ENCODE measurements at regions not wholly inside any gene's neighbourhood (a gene's known extent, or its start where the extent isn't known, plus 50 kb on each side); places are given as distances from the start of the nearest gene placed in this dataset.

DNA sequence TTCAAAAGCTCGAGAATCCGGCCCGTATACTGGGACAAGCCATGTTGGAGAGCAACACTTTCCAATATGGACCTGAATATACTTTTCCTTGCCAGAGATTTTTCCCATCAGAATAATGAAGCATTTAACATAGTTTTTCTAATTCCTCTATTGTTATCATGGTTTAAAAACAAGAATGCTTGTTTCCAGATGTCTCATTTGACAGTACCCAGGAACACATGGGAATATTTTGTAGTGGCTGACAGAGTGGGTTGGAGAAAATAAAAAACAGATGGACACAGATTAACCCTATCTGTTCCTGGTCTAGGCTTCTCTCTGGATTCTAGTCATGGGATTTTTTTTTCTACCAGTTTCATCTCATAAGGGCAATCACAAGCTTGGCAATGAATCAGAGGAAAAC, 164.8 kb upstream of the CEP162 start:
- Mint-ChIP-seq H3K4me3 (no peak overlapping the region), H3K4me1 (no peaks in the 10 kb centered on the region), H3K27me3 (no peaks in the 10 kb centered on the region), H3K9me3 (ENCODE audit: low read depth) (peaks cover 5% of the 10 kb centered on the region), H3K36me3 (ENCODE audit: low read depth) (no peaks in the 10 kb centered on the region), H3K27ac (no peak overlapping the region)
- POLR2A ChIA-PET = no interaction called here
- ATAC-seq (no peak), DNase-seq (no peak)
- CTCF ChIA-PET = no interaction called here
- intact Hi-C loops (cut with DNase I, micrococcal nuclease) = no loop called here

- intact Hi-C loops (cut with DNase I, micrococcal nuclease) = no loop called here
- no peaks in the 10 kb centered on the region for H3K27me3 Mint-ChIP-seq
- H3K4me3 Mint-ChIP-seq = no peak overlapping the region
- CTCF ChIA-PET = no interaction called here
- no peak for DNase-seq
- POLR2A ChIA-PET = no interaction called here
- H3K4me1 Mint-ChIP-seq = no peaks in the 10 kb centered on the region
- H3K27ac Mint-ChIP-seq = no peak overlapping the region
- H3K9me3 Mint-ChIP-seq (ENCODE audit: low read depth) = peaks cover 5% of the 10 kb centered on the region
- H3K36me3 Mint-ChIP-seq (ENCODE audit: low read depth) = no peaks in the 10 kb centered on the region
- ATAC-seq = no peak
Measured at GRCh38 chr6:84390851-84391250, 163.4 kb upstream of the CEP162 start.

GRCh38 chr6:84390334-84390733, 162.9 kb upstream of the CEP162 start:
- H3K27ac Mint-ChIP-seq = no peak overlapping the region
- ATAC-seq (no peak), DNase-seq (no peak)
- POLR2A ChIA-PET = no interaction called here
- no peaks in the 10 kb centered on the region for H3K4me1 Mint-ChIP-seq
- intact Hi-C loops (cut with DNase I, micrococcal nuclease) = no loop called here
- no peaks in the 10 kb centered on the region for H3K36me3 Mint-ChIP-seq (ENCODE audit: low read depth)
- no peaks in the 10 kb centered on the region for H3K27me3 Mint-ChIP-seq
- CTCF ChIA-PET = no interaction called here
- H3K9me3 Mint-ChIP-seq (ENCODE audit: low read depth) = peaks cover 5% of the 10 kb centered on the region
- H3K4me3 Mint-ChIP-seq = no peak overlapping the region

DNA sequence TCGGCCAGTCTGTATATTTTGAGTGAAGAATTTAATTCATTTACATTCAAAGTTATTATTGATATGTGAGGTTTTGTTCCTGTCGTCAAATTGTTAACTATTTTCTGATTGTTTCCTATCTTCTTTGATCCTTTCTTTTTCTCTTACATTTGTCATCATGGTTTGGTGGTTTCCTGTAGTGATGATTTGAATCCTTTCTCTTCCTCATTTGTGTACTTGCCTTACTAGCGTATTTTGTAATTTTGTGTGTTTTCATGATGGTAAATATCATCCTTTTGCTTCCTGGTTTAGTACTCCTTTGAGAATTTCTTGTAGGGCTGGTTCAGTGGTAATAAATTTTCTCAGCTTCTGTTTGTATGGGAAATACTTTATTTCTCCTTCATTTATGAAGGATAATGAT, 151.7 kb upstream of the CEP162 start:
- POLR2A ChIA-PET = no interaction called here
- CTCF ChIA-PET = no interaction called here
- H3K27ac Mint-ChIP-seq = no peak overlapping the region
- intact Hi-C loops (cut with DNase I, micrococcal nuclease) = no loop called here
- no peak overlapping the region for H3K4me3 Mint-ChIP-seq
- H3K9me3 Mint-ChIP-seq (ENCODE audit: low read depth) = peaks cover 3% of the 10 kb centered on the region
- no peak for DNase-seq
- H3K4me1 Mint-ChIP-seq = no peaks in the 10 kb centered on the region
- H3K27me3 Mint-ChIP-seq = no peaks in the 10 kb centered on the region
- no peaks in the 10 kb centered on the region for H3K36me3 Mint-ChIP-seq (ENCODE audit: low read depth)
- no peak for ATAC-seq

DNA sequence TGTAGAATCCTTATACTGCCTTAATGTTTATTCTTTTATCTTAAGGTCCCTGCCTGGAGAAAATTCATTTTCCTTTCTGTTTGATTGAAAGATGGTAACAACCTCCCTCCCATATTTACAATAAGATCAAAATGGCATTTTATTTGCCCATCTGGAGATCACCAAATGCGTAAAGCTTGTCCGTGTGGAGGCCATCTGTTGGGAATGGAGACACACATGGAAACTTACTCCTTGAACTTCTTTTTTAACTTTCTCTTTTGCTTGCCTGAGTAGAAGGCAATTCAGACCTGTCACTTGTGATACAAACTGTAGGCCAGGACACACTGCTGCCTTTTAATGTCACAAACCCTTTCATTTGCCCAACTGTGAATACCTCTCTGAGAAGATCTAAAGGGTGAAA, 144.8 kb upstream of the CEP162 start:
- ChIA-PET POLR2A (no interaction called here), CTCF (no interaction called here)
- Mint-ChIP-seq H3K4me3 (no peak overlapping the region), H3K36me3 (ENCODE audit: low read depth) (no peaks in the 10 kb centered on the region), H3K4me1 (no peaks in the 10 kb centered on the region), H3K9me3 (ENCODE audit: low read depth) (peaks cover 11% of the 10 kb centered on the region), H3K27me3 (no peaks in the 10 kb centered on the region), H3K27ac (no peak overlapping the region)
- no peak for DNase-seq
- no peak for ATAC-seq
- intact Hi-C loops (cut with DNase I, micrococcal nuclease) = no loop called here

GRCh38 chr6:84371681-84372080, 144.2 kb upstream of the CEP162 start:
- ChIA-PET CTCF (interaction anchor here (0.6 kb wide), 1 partner anchor 53 kb away, joined by 3 read pairs; no protein-coding TSS in a partner anchor), POLR2A (no interaction called here)
- Mint-ChIP-seq H3K27me3 (no peaks in the 10 kb centered on the region), H3K4me1 (no peaks in the 10 kb centered on the region), H3K36me3 (ENCODE audit: low read depth) (no peaks in the 10 kb centered on the region), H3K4me3 (no peak overlapping the region), H3K9me3 (ENCODE audit: low read depth) (peaks cover 11% of the 10 kb centered on the region), H3K27ac (no peak overlapping the region)
- intact Hi-C loops (cut with DNase I, micrococcal nuclease) = no loop called here
- ATAC-seq (no peak), DNase-seq (no peak)

GRCh38 chr6:84362193-84362821, 134.9 kb upstream of the CEP162 start:
- ATAC-seq (no peak), DNase-seq (no peak)
- ChIA-PET POLR2A (no interaction called here), CTCF (no interaction called here)
- Mint-ChIP-seq H3K9me3 (ENCODE audit: low read depth) (no peaks in the 10 kb centered on the region), H3K36me3 (ENCODE audit: low read depth) (no peaks in the 10 kb centered on the region), H3K4me3 (no peak overlapping the region), H3K27ac (no peak overlapping the region), H3K4me1 (no peaks in the 10 kb centered on the region), H3K27me3 (no peaks in the 10 kb centered on the region)
- intact Hi-C loops (cut with DNase I, micrococcal nuclease) = no loop called here

GRCh38 chr6:84361372-84362192, 134.1 kb upstream of the CEP162 start:
- H3K4me3 Mint-ChIP-seq = no peak overlapping the region
- H3K4me1 Mint-ChIP-seq = no peaks in the 10 kb centered on the region
- H3K9me3 Mint-ChIP-seq (ENCODE audit: low read depth) = no peaks in the 10 kb centered on the region
- ATAC-seq (no peak), DNase-seq (no peak)
- intact Hi-C loops (cut with DNase I, micrococcal nuclease) = no loop called here
- H3K27ac Mint-ChIP-seq = no peak overlapping the region
- no peaks in the 10 kb centered on the region for H3K27me3 Mint-ChIP-seq
- H3K36me3 Mint-ChIP-seq (ENCODE audit: low read depth) = no peaks in the 10 kb centered on the region
- CTCF ChIA-PET = no interaction called here
- POLR2A ChIA-PET = no interaction called here

DNA sequence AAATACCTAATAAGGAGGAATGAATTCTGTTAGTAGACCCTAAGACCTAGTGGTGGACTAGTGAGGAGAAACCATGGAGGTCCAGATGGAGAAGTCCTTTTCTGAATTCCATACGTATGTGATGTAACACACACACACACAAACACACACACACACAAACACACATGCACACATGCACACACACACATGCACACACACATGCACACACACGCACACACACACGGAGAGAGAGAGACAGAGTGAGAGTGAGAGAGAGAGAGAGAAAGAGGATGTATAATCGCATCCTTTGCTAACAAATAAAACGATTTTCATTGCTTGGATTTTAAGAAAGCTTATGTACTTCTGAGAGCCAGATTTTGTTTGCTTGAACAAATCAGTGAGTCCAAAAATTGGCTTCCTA, 132.6 kb upstream of the CEP162 start:
- Mint-ChIP-seq H3K4me1 (no peaks in the 10 kb centered on the region), H3K36me3 (ENCODE audit: low read depth) (no peaks in the 10 kb centered on the region), H3K4me3 (no peak overlapping the region), H3K27ac (no peak overlapping the region), H3K27me3 (no peaks in the 10 kb centered on the region), H3K9me3 (ENCODE audit: low read depth) (no peaks in the 10 kb centered on the region)
- DNase-seq (no peak), ATAC-seq (no peak)
- ChIA-PET POLR2A (no interaction called here), CTCF (no interaction called here)
- intact Hi-C loops (cut with DNase I, micrococcal nuclease) = no loop called here

- Mint-ChIP-seq H3K36me3 (ENCODE audit: low read depth) (no peaks in the 10 kb centered on the region), H3K27me3 (no peaks in the 10 kb centered on the region), H3K4me1 (no peaks in the 10 kb centered on the region), H3K4me3 (no peak overlapping the region), H3K27ac (no peak overlapping the region), H3K9me3 (ENCODE audit: low read depth) (no peaks in the 10 kb centered on the region)
- intact Hi-C loops (cut with DNase I, micrococcal nuclease) = no loop called here
- CTCF ChIA-PET = no interaction called here
- POLR2A ChIA-PET = no interaction called here
- DNase-seq (no peak), ATAC-seq (no peak)
Measured at GRCh38 chr6:84358581-84358980, 131.1 kb upstream of the CEP162 start.

DNA sequence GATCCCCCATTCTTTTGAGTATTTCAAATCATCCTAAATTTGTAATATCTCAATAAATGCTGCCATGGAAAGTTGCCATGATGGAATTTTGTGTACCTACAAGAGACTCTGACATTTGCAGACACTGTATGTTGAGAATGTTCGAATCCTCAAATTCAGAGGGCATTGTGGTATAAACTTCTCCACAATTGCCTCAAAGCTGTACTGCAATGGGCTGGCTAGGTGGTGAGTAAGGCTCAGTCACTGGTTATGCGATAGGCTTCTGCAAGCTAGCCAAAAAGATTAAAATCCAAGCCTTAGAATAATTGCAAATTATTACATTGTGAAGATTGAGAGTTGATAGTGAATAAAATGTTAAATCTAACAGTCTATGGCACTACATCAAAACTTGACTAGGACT, 130.2 kb upstream of the CEP162 start:
- Mint-ChIP-seq H3K36me3 (ENCODE audit: low read depth) (no peaks in the 10 kb centered on the region), H3K27me3 (no peaks in the 10 kb centered on the region), H3K4me1 (no peaks in the 10 kb centered on the region), H3K9me3 (ENCODE audit: low read depth) (no peaks in the 10 kb centered on the region), H3K27ac (no peak overlapping the region), H3K4me3 (no peak overlapping the region)
- ATAC-seq (no peak), DNase-seq (no peak)
- POLR2A ChIA-PET = no interaction called here
- intact Hi-C loops (cut with DNase I, micrococcal nuclease) = no loop called here
- CTCF ChIA-PET = no interaction called here

- Mint-ChIP-seq H3K36me3 (ENCODE audit: low read depth) (no peaks in the 10 kb centered on the region), H3K4me3 (no peak overlapping the region), H3K27ac (no peak overlapping the region), H3K9me3 (ENCODE audit: low read depth) (no peaks in the 10 kb centered on the region), H3K27me3 (no peaks in the 10 kb centered on the region), H3K4me1 (no peaks in the 10 kb centered on the region)
- ChIA-PET POLR2A (no interaction called here), CTCF (no interaction called here)
- ATAC-seq (no peak), DNase-seq (no peak)
- intact Hi-C loops (cut with DNase I, micrococcal nuclease) = no loop called here
Measured at GRCh38 chr6:84356907-84357306, 129.5 kb upstream of the CEP162 start.
